ENCODE measurements at regions not wholly inside any gene's neighbourhood (a gene's known extent, or its start where the extent isn't known, plus 50 kb on each side); places are given as distances from the start of the nearest gene placed in this dataset.

- no peak for ATAC-seq
Observed at GRCh38 chr15:25182736-25183445, 228.1 kb downstream of the SNRPN start.

GRCh38 chr15:25183581-25184251 lies 228.9 kb downstream of the SNRPN start:
- ATAC-seq, result no peak

DNA sequence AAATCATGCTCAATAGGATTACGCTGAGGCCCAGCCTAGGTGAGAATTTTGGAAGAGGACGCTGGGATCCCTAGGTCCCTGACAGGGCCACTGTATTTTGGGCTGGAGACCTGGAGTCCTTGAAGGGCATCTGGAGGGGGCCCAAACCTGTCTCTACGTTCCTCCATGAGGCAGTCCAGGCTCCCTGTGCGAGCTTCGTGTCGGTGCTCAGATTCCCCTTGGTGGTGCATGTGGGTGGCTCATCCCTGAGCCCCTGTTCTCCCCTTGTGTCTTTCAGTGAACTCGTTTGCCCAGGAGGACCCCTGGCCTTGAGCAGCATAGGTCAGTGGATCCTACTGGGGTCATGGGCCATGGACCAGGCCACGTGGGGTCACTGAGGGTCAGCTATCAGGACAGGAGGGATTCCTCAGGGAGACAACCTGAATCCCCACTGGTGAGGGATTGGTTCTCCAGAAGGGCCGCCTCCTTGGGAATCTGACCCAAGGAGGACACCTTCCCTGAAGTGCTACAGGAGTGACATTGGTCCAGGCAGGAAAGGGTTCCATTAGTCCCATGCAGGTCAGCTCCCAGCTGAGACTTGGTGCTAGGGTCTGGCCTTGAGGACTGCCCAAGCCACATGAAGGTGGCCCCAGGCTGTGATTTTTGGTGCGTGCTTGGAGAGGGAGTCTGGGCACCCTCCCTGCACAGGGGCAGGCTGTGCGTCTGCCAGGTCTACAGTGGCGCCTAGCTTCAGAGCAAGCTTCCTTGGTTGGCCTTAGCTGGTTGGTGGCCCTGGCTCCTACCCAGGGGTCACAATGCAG lies 229.8 kb downstream of the SNRPN start:
- ATAC-seq, result no peak

- ATAC-seq, result no peak
Observed at GRCh38 chr15:25185156-25185710, 230.4 kb downstream of the SNRPN start.

DNA sequence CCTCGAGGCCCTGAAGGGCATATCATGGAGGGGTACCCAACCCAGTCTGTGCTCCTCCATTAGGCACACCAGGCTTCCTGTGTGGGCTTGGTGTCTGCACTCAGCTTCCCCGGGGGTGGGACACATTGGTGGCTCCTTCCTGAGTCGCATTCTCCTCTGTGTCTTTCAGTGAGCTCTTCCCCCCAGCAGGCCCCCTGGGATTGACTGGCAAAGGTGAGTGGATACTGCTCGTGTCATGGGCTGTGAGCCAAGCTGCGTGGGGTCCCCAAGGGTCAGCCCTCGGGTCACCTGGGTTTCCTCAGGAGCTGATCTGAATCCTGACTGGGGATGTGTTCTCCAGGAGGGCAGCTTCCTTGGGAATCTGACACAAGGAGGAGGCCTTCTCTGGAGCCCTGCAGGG lies 231.0 kb downstream of the SNRPN start:
- ATAC-seq, result no peak

DNA sequence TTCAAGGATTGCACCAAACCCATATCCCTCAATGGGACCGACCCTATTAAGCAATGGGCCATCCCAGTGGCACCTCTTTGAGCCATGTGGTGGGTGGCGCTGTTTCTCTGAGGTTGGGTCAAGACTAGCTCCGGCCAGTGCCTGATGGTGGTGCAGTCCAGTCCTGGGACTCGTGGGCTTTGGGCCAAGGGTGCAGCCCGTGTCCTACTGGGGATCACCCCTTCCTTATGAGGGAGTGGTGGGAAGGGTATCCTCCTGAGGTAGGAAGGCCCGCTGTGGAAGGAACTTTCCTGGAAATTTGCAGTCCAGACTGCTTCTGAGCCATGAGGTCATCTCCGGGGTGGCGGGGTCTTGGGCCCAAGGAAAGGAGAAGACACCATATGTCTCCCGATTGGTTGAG lies 231.6 kb downstream of the SNRPN start:
- ATAC-seq, result no peak

DNA sequence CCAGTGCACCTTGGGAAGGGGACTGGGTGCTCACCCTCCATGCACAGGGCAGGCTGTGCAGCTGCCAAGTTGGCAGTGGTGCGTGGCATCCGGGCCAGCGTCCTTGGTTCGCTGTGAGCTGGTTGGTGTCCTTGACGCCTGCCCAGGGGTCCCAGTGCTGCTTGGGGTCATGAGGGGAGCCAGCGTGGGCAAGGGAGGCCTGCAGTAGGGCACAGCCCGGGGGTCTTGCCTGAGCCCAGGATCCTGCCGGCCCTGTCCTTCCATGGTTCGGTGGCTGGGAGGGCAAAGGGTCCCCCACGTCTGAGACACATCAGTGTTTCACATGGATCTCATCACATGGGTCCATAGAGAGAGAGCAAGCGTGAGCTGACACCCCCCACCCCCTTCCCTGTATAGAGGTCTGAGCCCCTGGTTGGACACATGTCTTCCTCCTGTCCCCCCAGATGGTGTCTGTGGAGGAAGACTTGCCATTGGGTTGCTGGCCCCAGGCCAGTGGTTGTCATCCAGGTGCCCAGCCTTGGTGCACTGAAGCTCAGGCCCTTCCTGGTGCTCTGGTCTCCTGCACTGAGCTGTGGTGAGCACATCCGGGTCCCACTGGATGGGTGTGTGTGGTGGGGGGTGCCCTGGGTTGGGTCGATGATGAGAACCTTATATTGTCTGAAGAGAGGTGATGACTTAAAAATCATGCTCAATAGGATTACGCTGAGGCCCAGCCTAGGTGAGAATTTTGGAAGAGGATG lies 232.3 kb downstream of the SNRPN start:
- ATAC-seq, result no peak

DNA sequence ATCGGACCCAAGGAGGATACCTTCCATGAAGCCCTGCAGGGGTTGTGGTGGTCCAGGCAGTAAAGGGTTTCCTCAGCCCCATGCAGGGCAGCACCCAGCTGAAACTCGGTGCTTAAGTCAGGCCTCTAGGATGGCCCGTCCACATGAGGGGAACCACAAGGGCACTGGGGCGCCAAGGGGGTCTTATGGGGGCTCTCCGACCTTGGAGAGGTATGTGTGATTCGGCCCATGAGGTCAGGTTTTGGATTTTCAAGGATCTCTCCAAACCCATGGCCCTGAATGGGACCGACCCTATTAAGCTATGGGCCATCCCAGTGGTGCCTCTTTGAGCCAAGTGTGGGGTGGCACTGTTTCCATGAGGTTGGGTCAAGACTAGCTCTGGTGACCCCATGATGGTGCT lies 233.3 kb downstream of the SNRPN start:
- ATAC-seq, result no peak

DNA sequence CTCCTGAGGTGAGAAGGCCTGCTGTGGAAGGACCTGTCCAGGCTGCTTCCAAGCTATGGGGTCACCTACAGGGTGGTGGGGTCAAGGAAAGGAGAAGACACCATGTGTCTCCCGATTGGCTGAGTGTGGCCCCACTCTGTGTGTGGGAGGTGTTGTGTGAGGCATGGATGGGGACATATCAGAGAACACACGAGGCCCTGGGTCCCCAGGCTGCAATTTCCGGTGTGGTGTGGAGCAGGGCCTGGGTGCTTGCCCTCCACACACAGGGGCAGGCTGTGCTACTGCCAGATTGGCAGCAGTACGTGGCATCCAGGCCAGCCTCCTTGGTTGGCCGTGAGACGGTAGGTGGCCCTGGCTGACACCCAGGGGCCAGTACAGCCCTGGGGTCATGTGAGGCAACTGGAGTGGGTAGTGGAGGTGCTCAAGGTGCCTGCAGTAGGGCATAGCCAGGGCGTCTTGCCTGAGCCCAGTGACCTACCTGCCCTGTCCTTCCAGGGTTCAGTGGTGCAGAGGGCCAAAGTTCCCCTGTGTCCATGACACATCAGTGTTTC lies 233.8 kb downstream of the SNRPN start:
- no peak for ATAC-seq

DNA sequence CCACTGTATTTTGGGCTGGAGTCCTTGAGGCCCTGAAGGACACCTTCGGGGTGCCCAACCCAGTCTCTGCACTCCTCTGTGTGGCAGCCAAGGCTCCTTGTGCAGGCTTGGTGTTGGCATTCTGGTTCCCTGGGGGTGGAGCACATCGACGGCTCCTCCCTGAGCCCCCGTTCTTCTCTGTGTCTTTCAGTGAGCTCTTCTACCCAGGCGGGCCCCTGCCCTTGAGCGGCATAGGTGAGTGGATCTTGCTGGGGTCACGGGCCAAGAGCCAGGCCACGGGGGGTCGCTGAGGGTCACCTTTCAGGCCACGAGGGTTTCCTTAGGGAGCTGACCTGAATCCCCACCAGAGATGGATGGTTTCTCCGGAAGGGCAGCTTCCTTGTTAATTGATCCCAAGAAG lies 234.8 kb downstream of the SNRPN start:
- ATAC-seq, result no peak

DNA sequence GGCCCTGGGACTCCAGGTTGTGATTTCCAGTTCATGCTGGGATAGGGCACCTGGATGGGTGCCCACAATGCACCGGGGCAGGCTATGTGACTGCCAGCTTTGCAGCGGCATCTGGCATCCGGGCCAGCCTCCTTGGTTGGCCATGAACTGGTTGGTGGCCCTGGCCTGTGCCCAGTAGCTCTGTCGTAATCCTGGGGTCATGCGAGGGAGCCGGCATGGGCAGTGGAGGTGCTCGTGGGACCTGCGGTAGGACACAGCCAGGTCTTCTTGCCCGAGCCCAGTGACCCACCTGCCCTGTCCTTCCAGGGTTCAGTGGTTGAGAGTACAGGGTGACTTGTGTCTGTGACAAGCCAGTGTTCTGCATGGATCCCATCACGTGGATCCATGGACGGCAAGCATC lies 237.9 kb downstream of the SNRPN start:
- ATAC-seq, result no peak

GRCh38 chr15:25207369-25207768 lies 231.5 kb downstream of the UBE3A start:
- ATAC-seq, result no peak

- no peak for ATAC-seq
Observed at GRCh38 chr15:25208735-25209134, 230.1 kb downstream of the UBE3A start.

DNA sequence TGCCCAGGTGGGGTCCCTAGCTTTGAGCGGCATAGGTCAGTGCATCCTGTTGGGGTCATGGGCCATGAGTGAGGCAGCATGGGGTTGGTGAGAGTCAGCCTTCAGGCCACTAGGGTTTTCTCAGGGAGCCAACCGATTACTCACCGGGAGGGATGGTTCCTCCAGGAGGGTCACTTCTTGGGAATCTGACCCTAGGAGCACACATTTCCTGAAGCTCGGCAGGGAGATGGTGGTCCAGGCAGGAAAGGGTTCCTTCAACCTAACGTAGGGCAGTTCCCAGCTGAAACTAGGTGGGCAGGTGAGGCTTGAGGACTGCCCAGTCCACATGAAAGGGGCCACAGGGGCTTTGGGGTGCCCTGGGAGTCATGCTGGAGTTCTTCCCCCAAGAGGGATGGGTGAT lies 218.0 kb downstream of the UBE3A start:
- no peak for ATAC-seq

GRCh38 chr15:25224396-25224795 lies 214.4 kb downstream of the UBE3A start:
- ATAC-seq, result no peak

DNA sequence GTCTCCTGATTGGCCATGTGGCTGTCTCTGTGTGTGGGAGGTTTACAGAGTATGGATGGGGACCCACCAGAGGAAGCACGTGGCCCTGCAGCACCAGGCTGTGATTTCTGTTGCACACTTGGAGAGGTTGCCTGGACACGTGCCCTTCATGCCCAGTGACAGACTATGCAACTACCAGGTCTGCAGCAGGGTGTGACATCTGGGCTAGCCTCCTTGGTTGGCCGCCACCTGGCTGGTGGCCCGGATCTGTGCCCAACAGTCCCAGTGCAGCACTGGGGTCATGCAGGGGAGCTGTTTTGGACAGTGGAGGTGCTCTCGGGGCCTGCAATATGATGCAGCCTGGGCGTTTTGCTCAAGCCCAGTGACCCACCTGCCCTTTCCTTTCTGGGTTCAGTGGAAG lies 212.5 kb downstream of the UBE3A start:
- no peak for ATAC-seq

GRCh38 chr15:25228261-25228660 lies 210.6 kb downstream of the UBE3A start:
- no peak for ATAC-seq

DNA sequence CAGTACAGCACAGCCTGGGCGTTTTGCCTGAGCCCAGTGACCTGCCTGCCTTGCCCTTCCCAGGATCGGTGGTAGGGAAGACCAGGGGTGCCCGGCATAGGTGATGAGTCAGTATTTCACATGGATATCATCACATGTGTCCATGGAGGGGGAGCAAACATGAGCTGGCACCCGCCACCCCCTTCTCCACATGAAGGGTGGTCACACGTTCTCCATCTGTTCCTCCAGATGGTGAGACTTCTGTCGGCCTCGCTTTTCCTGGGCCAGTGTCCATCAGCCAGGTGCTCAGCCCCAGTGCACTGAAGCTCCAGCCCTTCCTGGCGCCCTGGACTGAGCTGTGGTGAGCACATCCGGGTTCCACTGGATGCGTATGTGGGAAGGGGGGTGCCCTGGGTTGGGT lies 208.4 kb downstream of the UBE3A start:
- no peak for ATAC-seq

DNA sequence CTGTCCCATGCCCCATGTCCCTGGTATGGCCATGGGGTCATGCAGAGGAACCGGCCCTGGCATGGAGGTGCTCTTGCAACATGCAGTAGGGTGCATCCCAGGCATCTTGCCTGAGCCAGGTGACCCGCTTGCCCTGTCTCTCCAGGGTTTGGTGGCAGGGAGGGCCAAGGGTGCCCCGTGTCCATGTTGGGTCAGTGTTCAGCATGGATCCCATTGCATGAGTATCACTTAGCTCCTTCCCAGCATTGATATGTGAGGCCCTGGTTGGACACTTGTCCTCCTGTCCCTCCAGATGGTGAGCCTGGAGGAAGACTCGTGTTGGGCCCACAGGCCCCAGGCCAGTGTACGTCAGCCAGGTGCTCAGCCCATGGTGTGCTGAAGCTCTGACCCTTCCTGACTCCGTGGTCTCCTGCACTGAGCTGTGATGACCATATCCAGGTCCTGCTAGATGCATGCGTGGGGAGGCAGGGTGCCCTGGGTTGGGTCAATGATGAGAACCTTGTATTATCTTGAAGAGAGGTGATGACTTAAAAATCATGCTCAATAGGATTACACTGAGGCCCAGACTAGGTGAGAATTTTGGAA lies 205.0 kb downstream of the UBE3A start:
- ATAC-seq, result no peak

GRCh38 chr15:25234831-25235230 lies 204.0 kb downstream of the UBE3A start:
- no peak for ATAC-seq

- no peak for ATAC-seq
Observed at GRCh38 chr15:25235391-25235790, 203.4 kb downstream of the UBE3A start.

Measured in esophagus mucosa (tissue), 1 donor.